OCI-LY7 (cell line): ENCODE measurements at regions not wholly inside any gene's neighbourhood (a gene's known extent, or its start where the extent isn't known, plus 50 kb on each side); places are given as distances from the start of the nearest gene placed in this dataset.

Experiments used
- BruUV-seq: library from RNA; stranded (reverse); fragments of 400-500 nt; replicated peaks from 2 replicates; lab custom pipeline; 2021; lab: Mats Ljungman, UMichigan
- CTCF ChIA-PET: fragments of 300-600 bp; sonication (Branson Sonifier 250); formaldehyde crosslinking; loops from one replicate; lab custom pipeline; 2022; ENCODE audit warnings: antibody characterized with exemption; ENCODE audit not compliant: unreplicated experiment; lab: Charles Lee
- POLR2A ChIA-PET: fragments of 300-600 bp; sonication (Branson Sonifier 250); formaldehyde crosslinking; loops from one replicate; lab custom pipeline; 2022; ENCODE audit warnings: antibody characterized with exemption; lab: Charles Lee
- DNase-seq: peaks from one replicate; pipeline ENCODE4 v3.0.0-alpha.2; 2015; ENCODE audit warnings: low spot score
- H2AFZ ChIP-seq: fragments of 200-600 bp; sonication (generic), shearing (Covaris generic); 2 replicates; pipeline ENCODE4 v1.6.1; 2014; ENCODE audit warnings: mild to moderate bottlenecking, antibody characterized with exemption, low read length, moderate library complexity
- H3K27ac ChIP-seq: fragments of 200-600 bp; sonication (generic); 2 replicates; pipeline ENCODE4 v1.5.1; 2014; ENCODE audit warnings: mixed run types, low read depth, mild to moderate bottlenecking, moderate library complexity, low read length, inconsistent platforms; ENCODE audit not compliant: poor library complexity, severe bottlenecking
- H3K36me3 ChIP-seq: fragments of 200-600 bp; sonication (generic); 2 replicates; pipeline ENCODE4 v1.6.1; 2014; ENCODE audit warnings: mild to moderate bottlenecking, antibody characterized with exemption, low read length, moderate library complexity, mixed read lengths; ENCODE audit not compliant: insufficient read depth
- H3K4me1 ChIP-seq: fragments of 200-600 bp; sonication (generic); 2 replicates; pipeline ENCODE4 v1.5.1; 2014; ENCODE audit warnings: mild to moderate bottlenecking, low read length; ENCODE audit not compliant: insufficient read depth, poor library complexity, severe bottlenecking
- H3K4me2 ChIP-seq: fragments of 200-600 bp; sonication (generic); 2 replicates; pipeline ENCODE4 v1.6.1; 2014; ENCODE audit warnings: mild to moderate bottlenecking, low read length
- H3K4me3 ChIP-seq: fragments of 200-600 bp; sonication (generic); 2 replicates; pipeline ENCODE4 v1.5.1; 2014; ENCODE audit warnings: mild to moderate bottlenecking, low read depth, low read length; ENCODE audit not compliant: poor library complexity, severe bottlenecking
- H3K79me2 ChIP-seq: fragments of 200-600 bp; sonication (generic); 2 replicates; pipeline ENCODE4 v1.6.1; 2016; ENCODE audit warnings: low read depth, mild to moderate bottlenecking, low read length, moderate library complexity, mixed read lengths; ENCODE audit not compliant: insufficient read depth
- H3K9me2 ChIP-seq: fragments of 200-600 bp; sonication (generic); 2 replicates; pipeline ENCODE4 v1.6.1; 2016; ENCODE audit warnings: mild to moderate bottlenecking, low read length, mixed read lengths; ENCODE audit not compliant: insufficient read depth
- H3K9me3 ChIP-seq: fragments of 200-600 bp; sonication (generic); 2 replicates; pipeline ENCODE4 v1.6.1; 2014; ENCODE audit warnings: mild to moderate bottlenecking, mixed run types, low read length, mixed read lengths
- H4K20me1 ChIP-seq: fragments of 200-600 bp; sonication (generic); 2 replicates; pipeline ENCODE4 v1.6.1; 2014; ENCODE audit warnings: mild to moderate bottlenecking, antibody characterized with exemption, low read length, moderate library complexity, mixed read lengths; ENCODE audit not compliant: insufficient read depth
- CTCF ChIP-seq: fragments of 200-600 bp; sonication (generic); conservative IDR thresholded peaks from 2 replicates; pipeline ENCODE4 v1.5.1; 2014; ENCODE audit warnings: mild to moderate bottlenecking, antibody characterized with exemption, low read length, moderate library complexity, mixed read lengths
- EZH2phosphoT487 ChIP-seq: fragments of 200-600 bp; sonication (generic); IDR thresholded peaks from 2 replicates; pipeline ENCODE4 v1.6.1; 2018; ENCODE audit warnings: low read depth, borderline replicate concordance, mild to moderate bottlenecking, mixed run types, antibody characterized with exemption, low read length, moderate library complexity, mixed read lengths
- intact Hi-C: fragments of 100-400 bp; cut with micrococcal nuclease; formaldehyde crosslinking; loops from one replicate; pipeline ENCODE4 v1.10.0; 2022; ENCODE audit not compliant: unreplicated experiment

GRCh38 chr16:86377251-86378022 is 132.9 kb upstream of the FOXF1 start:
- Histone ChIP-seq H3K4me2 (no peak overlapping the region), H2AFZ (no peak overlapping the region), H3K4me1 (no peaks in the 10 kb centered on the region), H3K9me2 (no peaks in the 10 kb centered on the region), H3K4me3 (no peak overlapping the region), H3K9me3 (no peaks in the 10 kb centered on the region), H4K20me1 (no peaks in the 10 kb centered on the region), H3K36me3 (no peaks in the 10 kb centered on the region), H3K79me2 (no peaks in the 10 kb centered on the region), H3K27ac (no peak overlapping the region)
- no peak for TF ChIP-seq EZH2phosphoT487
- no TSS peak for BruUV-seq
- no peak for DNase-seq
- CTCF ChIA-PET = no interaction called here
- POLR2A ChIA-PET = no interaction called here
- intact Hi-C loops = no loop called here

DNA sequence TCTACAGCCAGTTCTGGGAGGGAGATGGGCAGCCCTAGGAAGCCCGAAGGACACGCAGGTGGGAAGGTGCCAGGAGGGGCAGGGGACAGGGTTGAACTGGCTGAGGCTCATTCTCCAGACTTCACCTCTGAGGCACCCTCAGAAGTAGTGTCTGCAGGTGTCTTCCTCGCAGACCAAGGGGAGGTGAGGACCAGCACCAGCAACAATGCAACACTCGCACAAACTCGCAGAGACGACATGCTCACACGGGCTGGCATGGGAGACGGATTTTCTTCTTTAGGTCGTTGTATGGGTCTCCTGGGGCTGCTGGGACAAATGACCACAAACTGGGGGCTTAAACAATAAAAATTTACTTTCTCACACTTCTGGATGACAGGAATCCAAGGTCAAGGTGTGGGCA is 132.2 kb upstream of the FOXF1 start:
- H3K9me3 ChIP-seq = no peaks in the 10 kb centered on the region
- H3K4me2 ChIP-seq = no peak overlapping the region
- no peak overlapping the region for H2AFZ ChIP-seq
- CTCF ChIA-PET = no interaction called here
- no peaks in the 10 kb centered on the region for H3K4me1 ChIP-seq
- no peaks in the 10 kb centered on the region for H3K36me3 ChIP-seq
- intact Hi-C loops = no loop called here
- no peak overlapping the region for H3K27ac ChIP-seq
- no peaks in the 10 kb centered on the region for H4K20me1 ChIP-seq
- no peaks in the 10 kb centered on the region for H3K79me2 ChIP-seq
- DNase-seq = no peak
- POLR2A ChIA-PET = no interaction called here
- TF ChIP-seq EZH2phosphoT487 (no peak), CTCF (no peak)
- BruUV-seq = no TSS peak
- no peaks in the 10 kb centered on the region for H3K9me2 ChIP-seq
- no peak overlapping the region for H3K4me3 ChIP-seq

- Histone ChIP-seq H3K36me3 (no peaks in the 10 kb centered on the region), H3K4me1 (no peaks in the 10 kb centered on the region), H3K9me2 (no peaks in the 10 kb centered on the region), H3K79me2 (no peaks in the 10 kb centered on the region), H2AFZ (no peak overlapping the region), H3K27ac (no peak overlapping the region), H3K9me3 (no peaks in the 10 kb centered on the region), H3K4me3 (no peak overlapping the region), H4K20me1 (no peaks in the 10 kb centered on the region), H3K4me2 (no peak overlapping the region)
- ChIA-PET POLR2A (no interaction called here), CTCF (no interaction called here)
- intact Hi-C loops = no loop called here
- DNase-seq = no peak
- TF ChIP-seq EZH2phosphoT487 = no peak
- TF ChIP-seq CTCF = no peak
- BruUV-seq = no TSS peak
Observed at GRCh38 chr16:86378831-86379504, 131.4 kb upstream of the FOXF1 start.
